C4-2B (cell line): ENCODE measurements at regions not wholly inside any gene's neighbourhood (a gene's known extent, or its start where the extent isn't known, plus 50 kb on each side); places are given as distances from the start of the nearest gene placed in this dataset.

Experiments
- H3K27ac ChIP-seq: fragments of 450-650 bp; 2 replicates; pipeline ENCODE4 v1.5.1; 2017
- ZFX ChIP-seq: fragments of 450-650 bp; IDR thresholded peaks from 2 replicates; pipeline ENCODE4 v1.6.1; 2017
- TF ChIP-seq, protein P1 (sequence below): fragments of 450-650 bp; conservative IDR thresholded peaks from 2 replicates; pipeline ENCODE4 v1.5.1; 2017; ENCODE audit warnings: mild to moderate bottlenecking

DNA sequence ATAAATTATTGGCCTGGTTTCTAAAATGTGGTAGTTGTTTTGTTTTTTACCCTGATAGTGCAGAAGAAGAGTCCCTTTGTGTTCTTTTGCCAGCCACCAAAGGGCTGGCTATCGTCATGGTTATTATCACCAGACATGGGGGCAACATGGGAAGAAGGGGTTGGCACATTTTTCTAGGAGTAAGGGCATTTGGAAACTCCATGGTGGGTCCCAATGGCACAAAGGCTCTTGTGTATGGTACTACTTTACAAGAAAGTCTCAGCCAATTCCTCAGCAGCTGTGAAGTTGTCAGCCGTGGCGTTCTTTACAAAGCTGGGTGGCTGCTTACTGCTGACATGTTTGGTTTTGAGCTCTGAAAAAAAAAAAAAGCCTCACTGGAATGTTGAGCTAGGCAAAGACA lies 330.4 kb upstream of the ESRRG start:
- no peak for TF ChIP-seq ZFX
- TF ChIP-seq, protein P1, sequence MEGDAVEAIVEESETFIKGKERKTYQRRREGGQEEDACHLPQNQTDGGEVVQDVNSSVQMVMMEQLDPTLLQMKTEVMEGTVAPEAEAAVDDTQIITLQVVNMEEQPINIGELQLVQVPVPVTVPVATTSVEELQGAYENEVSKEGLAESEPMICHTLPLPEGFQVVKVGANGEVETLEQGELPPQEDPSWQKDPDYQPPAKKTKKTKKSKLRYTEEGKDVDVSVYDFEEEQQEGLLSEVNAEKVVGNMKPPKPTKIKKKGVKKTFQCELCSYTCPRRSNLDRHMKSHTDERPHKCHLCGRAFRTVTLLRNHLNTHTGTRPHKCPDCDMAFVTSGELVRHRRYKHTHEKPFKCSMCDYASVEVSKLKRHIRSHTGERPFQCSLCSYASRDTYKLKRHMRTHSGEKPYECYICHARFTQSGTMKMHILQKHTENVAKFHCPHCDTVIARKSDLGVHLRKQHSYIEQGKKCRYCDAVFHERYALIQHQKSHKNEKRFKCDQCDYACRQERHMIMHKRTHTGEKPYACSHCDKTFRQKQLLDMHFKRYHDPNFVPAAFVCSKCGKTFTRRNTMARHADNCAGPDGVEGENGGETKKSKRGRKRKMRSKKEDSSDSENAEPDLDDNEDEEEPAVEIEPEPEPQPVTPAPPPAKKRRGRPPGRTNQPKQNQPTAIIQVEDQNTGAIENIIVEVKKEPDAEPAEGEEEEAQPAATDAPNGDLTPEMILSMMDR: no peak
- H3K27ac ChIP-seq: no peak overlapping the region

DNA sequence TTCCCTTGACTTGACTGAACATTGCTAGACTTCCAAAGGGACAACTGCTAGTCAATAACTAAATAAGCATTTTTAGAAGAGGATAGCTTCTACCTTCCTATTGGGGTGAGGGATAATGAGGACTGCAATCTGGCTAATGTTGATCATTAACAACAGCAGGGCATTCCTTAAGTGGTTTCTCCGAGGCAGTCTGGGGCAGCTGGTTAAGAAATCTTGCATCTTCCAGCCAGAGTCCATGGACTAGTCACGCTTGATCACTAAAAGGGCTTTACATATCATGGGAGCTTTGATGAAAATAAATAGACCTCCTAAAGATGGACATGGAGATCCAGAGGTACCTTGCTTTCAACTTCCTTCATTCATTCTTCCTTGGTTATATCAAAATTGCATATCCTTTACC lies 329.4 kb upstream of the ESRRG start:
- no peak for TF ChIP-seq ZFX
- TF ChIP-seq, protein P1: no peak
- H3K27ac ChIP-seq: no peak overlapping the region

DNA sequence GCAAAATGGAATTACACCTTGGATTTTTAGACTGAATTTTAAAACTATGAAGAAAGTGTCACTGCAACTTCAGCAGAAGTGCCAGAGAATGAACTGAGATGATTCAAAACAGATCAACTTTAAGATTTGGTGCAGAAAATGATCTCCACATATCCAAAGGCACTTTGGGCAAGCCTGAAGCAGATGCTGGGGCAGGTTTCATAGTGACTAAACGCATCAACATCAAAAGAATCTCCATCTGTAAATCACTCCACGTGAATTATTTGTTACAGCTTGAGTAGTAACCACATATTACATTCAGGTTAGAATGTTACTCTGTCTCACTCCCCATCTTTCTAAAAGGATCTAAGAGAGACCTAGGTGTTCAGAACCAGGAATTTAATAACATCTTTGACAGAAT lies 329.0 kb upstream of the ESRRG start:
- TF ChIP-seq, protein P1: no peak
- no peak for TF ChIP-seq ZFX
- H3K27ac ChIP-seq: no peak overlapping the region

DNA sequence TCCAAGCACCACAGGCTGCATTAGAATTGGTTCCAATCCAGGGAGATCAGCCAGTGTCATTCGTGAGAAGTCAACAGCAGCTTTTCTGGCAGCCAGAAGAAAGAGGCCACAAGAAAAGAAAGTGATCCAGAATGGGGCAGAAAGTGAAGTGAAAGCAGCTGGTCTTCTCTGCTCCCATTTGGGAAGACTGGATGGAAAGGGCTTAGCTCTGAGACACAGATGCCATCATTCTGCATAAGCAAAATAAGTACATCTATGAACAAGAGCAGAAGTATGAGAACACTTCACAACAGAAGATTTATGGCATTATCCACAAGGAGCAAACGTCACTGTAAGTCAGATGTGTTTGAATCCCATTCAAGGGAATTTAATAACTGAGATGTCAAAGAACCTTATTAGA lies 326.5 kb upstream of the ESRRG start:
- no peak overlapping the region for H3K27ac ChIP-seq
- TF ChIP-seq, protein P1: no peak
- TF ChIP-seq ZFX: no peak

DNA sequence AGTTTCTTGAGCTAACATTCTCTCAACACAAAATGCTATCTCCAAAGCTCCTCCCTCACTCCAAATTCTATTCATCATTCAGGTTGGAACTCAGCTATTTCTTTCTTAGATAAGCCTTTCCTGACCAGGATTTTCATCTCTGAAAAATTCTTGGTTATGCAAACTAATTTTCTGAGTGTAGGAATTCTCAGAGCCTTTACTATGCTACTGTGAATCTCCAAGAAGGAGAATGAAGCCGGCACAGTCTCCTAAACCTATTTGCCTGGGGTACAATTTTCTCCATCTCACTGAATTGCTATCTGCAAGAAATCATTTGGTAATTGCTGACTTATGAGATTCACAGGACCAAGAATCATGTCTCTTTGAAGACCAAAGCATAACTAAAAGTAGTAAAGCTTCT lies 325.9 kb upstream of the ESRRG start:
- TF ChIP-seq, protein P1: no peak
- TF ChIP-seq ZFX: no peak
- H3K27ac ChIP-seq: no peak overlapping the region

DNA sequence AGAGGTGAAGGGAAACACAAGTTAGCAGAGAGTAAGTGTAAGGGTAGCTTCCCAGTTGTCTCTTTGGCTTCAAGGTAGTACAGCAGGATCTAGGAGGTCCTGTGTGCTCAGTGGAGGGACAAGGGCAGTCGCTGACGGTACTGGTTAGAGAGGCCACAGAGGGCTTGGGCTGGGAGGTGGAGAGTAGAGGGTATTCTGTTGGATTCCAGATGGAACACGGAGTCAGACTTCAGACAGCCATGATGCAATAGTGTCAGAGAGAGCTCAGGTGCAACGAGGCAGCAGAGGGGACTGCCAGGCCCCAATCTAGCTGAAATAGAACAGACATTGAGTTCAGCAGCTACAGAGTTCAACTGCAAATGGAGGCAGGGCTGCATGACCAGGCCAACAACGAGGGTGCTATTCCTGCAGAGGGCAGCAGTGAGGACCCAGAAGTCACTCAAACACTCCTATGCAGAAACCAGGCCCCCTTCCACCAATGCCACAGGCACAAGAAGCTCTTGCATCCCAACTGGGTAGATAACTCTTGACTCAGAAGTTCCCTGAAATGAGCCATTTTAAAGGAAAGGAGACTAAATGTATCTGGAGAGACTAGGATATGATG lies 325.0 kb upstream of the ESRRG start:
- no peak overlapping the region for H3K27ac ChIP-seq
- no peak for TF ChIP-seq ZFX
- TF ChIP-seq, protein P1: peak; percentile 40

DNA sequence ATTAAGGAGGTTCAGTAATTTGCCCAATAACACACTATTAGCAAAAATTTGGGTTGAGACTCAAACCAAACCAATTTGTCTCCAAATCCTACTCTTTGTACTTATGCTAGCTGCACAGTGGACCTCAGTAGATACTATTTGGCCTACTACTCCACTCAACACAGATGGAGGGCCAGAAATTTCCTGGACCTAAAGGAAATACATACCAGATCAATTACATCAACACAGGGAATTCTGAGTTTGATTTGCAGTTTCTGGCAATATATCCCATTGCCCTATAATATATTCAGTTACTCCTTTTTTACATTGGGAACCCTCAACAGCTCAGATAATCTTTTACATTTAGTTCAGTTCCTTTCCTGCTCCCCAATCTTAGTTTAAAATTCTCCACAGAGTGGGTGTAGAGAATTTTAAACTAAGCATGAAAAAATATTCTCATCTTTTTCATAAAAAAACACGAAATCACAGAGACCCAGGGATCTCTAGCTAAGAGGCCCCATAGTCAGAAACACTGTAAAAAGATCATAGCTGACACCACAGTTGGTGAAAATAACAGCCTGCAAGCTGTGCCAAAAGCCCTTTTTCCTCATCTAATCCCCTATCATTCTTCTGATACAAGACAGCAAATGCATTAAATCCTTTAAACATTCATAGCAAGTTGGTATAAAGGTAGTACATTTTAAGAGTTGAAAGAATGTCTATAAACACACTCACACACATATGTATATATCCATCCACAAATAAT lies 317.7 kb upstream of the ESRRG start:
- H3K27ac ChIP-seq: no peak overlapping the region
- TF ChIP-seq ZFX: no peak
- TF ChIP-seq, protein P1: no peak
